Large intestine (tissue), 3 donors: ENCODE measurements at regions not wholly inside any gene's neighbourhood (a gene's known extent, or its start where the extent isn't known, plus 50 kb on each side); places are given as distances from the start of the nearest gene placed in this dataset.
"Not testable (repeated sequence)": the region's sequence is repeated elsewhere in the genome, so short reads cannot be mapped to it uniquely, and the experiment has no call there.

Experiments used
- DNase-seq, 2 donors: peaks; one replicate each; pipeline versions ENCODE4 v3.0.0 to v3.0.0-alpha.2; 2013
- H3K27ac ChIP-seq: one replicate; pipeline ENCODE4 v1.5.1; 2013; ENCODE audit warnings: low read length
- H3K27me3 ChIP-seq: 2 replicates; pipeline ENCODE4 v1.6.1; 2013; ENCODE audit warnings: low read length; ENCODE audit not compliant: control insufficient read depth, insufficient read depth
- H3K36me3 ChIP-seq: 2 replicates; pipeline ENCODE4 v1.6.1; 2013; ENCODE audit warnings: low read length; ENCODE audit not compliant: control insufficient read depth, insufficient read depth
- H3K4me1 ChIP-seq: one replicate; pipeline ENCODE4 v1.6.1; 2013; ENCODE audit warnings: low read length; ENCODE audit not compliant: control insufficient read depth, insufficient read depth
- H3K4me3 ChIP-seq: one replicate; pipeline ENCODE4 v1.5.1; 2013; ENCODE audit warnings: low read length
- H3K9me3 ChIP-seq: one replicate; pipeline ENCODE4 v1.6.1; 2013; ENCODE audit warnings: mild to moderate bottlenecking, low read depth, low read length, moderate library complexity; ENCODE audit not compliant: control insufficient read depth
- WGBS: methylation state at CpG from one replicate; pipeline ENCODE4 v1.1.5; 2013; ENCODE audit warnings: low lambda C conversion rate; ENCODE audit not compliant: insufficient coverage; 5-methylcytosine and 5-hydroxymethylcytosine counted together

- Histone ChIP-seq H3K27ac (no peak overlapping the region), H3K4me1 (no peaks in the 10 kb centered on the region), H3K4me3 (no peak overlapping the region), H3K27me3 (no peaks in the 10 kb centered on the region), H3K36me3 (no peaks in the 10 kb centered on the region), H3K9me3 (no peaks in the 10 kb centered on the region)
- no peak for DNase-seq
- WGBS: 100% methylated on average over 1 of the region's 4 CpGs
These were observed 284.3 kb downstream of the LIG4 start for GRCh38 chr13:107931056-107931455.

- H3K27me3 ChIP-seq: no peaks in the 10 kb centered on the region
- no peaks in the 10 kb centered on the region for H3K36me3 ChIP-seq
- no peaks in the 10 kb centered on the region for H3K9me3 ChIP-seq
- no peak overlapping the region for H3K4me3 ChIP-seq
- H3K4me1 ChIP-seq: no peaks in the 10 kb centered on the region
- no CpG with 5 or more reads among the region's 3 CpGs for WGBS
- DNase-seq: no peak
- H3K27ac ChIP-seq: no peak overlapping the region
These were observed 286.6 kb downstream of the LIG4 start for GRCh38 chr13:107928762-107929161.

- Histone ChIP-seq H3K4me1 (no peaks in the 10 kb centered on the region), H3K36me3 (no peaks in the 10 kb centered on the region), H3K27me3 (no peaks in the 10 kb centered on the region), H3K27ac (no peak overlapping the region), H3K9me3 (no peaks in the 10 kb centered on the region), H3K4me3 (no peak overlapping the region)
- DNase-seq: no peak
- WGBS: 100% methylated on average over 2 of the region's 4 CpGs
These were observed 287.8 kb downstream of the LIG4 start for GRCh38 chr13:107927557-107927956.

GRCh38 chr13:107926515-107926914 lies 288.8 kb downstream of the LIG4 start:
- not testable (repeated sequence) for H3K9me3 ChIP-seq, DNase-seq, H3K27me3 ChIP-seq, H3K4me1 ChIP-seq, H3K36me3 ChIP-seq, H3K27ac ChIP-seq, H3K4me3 ChIP-seq
- no CpG with 5 or more reads among the region's 12 CpGs for WGBS

- not testable (repeated sequence) for H3K36me3 ChIP-seq, H3K4me1 ChIP-seq, H3K27me3 ChIP-seq, H3K4me3 ChIP-seq, H3K9me3 ChIP-seq, H3K27ac ChIP-seq, DNase-seq
- no CpG with 5 or more reads among the region's 1 CpG for WGBS
These were observed 298.4 kb downstream of the LIG4 start for GRCh38 chr13:107916902-107917301.

GRCh38 chr13:107912745-107913144 lies 302.6 kb downstream of the LIG4 start:
- Histone ChIP-seq H3K36me3 (no peaks in the 10 kb centered on the region), H3K9me3 (no peaks in the 10 kb centered on the region), H3K27me3 (no peaks in the 10 kb centered on the region), H3K4me1 (no peaks in the 10 kb centered on the region), H3K27ac (no peak overlapping the region), H3K4me3 (no peak overlapping the region)
- DNase-seq: no peak
- WGBS: 100% methylated on average over 1 of the region's 2 CpGs

GRCh38 chr13:107907065-107907805 lies 308.1 kb downstream of the LIG4 start:
- no peaks in the 10 kb centered on the region for H3K9me3 ChIP-seq
- no CpG with 5 or more reads among the region's 14 CpGs for WGBS
- no peak for DNase-seq

GRCh38 chr13:107906131-107906530 lies 309.2 kb downstream of the LIG4 start:
- H3K9me3 ChIP-seq: no peaks in the 10 kb centered on the region
- H3K27ac ChIP-seq: no peak overlapping the region
- H3K4me1 ChIP-seq: no peaks in the 10 kb centered on the region
- H3K36me3 ChIP-seq: no peaks in the 10 kb centered on the region
- no peak for DNase-seq
- H3K4me3 ChIP-seq: no peak overlapping the region
- no peaks in the 10 kb centered on the region for H3K27me3 ChIP-seq
- 80% methylated on average over 1 of the region's 5 CpGs for WGBS

More at GRCh38 chr13:107907065-107907805, 308.1 kb downstream of the LIG4 start:
- Histone ChIP-seq H3K4me1 (no peaks in the 10 kb centered on the region), H3K4me3 (no peak overlapping the region), H3K27me3 (no peaks in the 10 kb centered on the region), H3K36me3 (no peaks in the 10 kb centered on the region), H3K27ac (no peak overlapping the region)

- no CpG with 5 or more reads among the region's 3 CpGs for WGBS
- no peaks in the 10 kb centered on the region for H3K4me1 ChIP-seq
- DNase-seq: peak in 1 of 2 donors; percentile 7
- H3K4me3 ChIP-seq: no peak overlapping the region
- H3K9me3 ChIP-seq: no peaks in the 10 kb centered on the region
- no peak overlapping the region for H3K27ac ChIP-seq
- no peaks in the 10 kb centered on the region for H3K36me3 ChIP-seq
- no peaks in the 10 kb centered on the region for H3K27me3 ChIP-seq
These were observed 313.3 kb downstream of the LIG4 start for GRCh38 chr13:107901996-107902562.

GRCh38 chr13:107901230-107901629 lies 314.1 kb downstream of the LIG4 start:
- Histone ChIP-seq H3K9me3 (no peaks in the 10 kb centered on the region), H3K4me1 (no peaks in the 10 kb centered on the region), H3K27me3 (no peaks in the 10 kb centered on the region), H3K27ac (no peak overlapping the region), H3K36me3 (no peaks in the 10 kb centered on the region), H3K4me3 (no peak overlapping the region)
- DNase-seq: no peak
- WGBS: 90% methylated on average over 2 of the region's 2 CpGs

GRCh38 chr13:107900775-107901174 lies 314.6 kb downstream of the LIG4 start:
- H3K4me1 ChIP-seq: no peaks in the 10 kb centered on the region

More at GRCh38 chr13:107900775-107901174, 314.6 kb downstream of the LIG4 start:
- Histone ChIP-seq H3K4me3 (no peak overlapping the region), H3K27ac (no peak overlapping the region), H3K27me3 (no peaks in the 10 kb centered on the region), H3K9me3 (no peaks in the 10 kb centered on the region), H3K36me3 (no peaks in the 10 kb centered on the region)
- no peak for DNase-seq
- 100% methylated on average over 1 of the region's 2 CpGs for WGBS
